ENCODE measurements at regions not wholly inside any gene's neighbourhood (a gene's known extent, or its start where the extent isn't known, plus 50 kb on each side); places are given as distances from the start of the nearest gene placed in this dataset.
"Not testable (repeated sequence)": the region's sequence is repeated elsewhere in the genome, so short reads cannot be mapped to it uniquely, and the experiment has no call there.

DNA sequence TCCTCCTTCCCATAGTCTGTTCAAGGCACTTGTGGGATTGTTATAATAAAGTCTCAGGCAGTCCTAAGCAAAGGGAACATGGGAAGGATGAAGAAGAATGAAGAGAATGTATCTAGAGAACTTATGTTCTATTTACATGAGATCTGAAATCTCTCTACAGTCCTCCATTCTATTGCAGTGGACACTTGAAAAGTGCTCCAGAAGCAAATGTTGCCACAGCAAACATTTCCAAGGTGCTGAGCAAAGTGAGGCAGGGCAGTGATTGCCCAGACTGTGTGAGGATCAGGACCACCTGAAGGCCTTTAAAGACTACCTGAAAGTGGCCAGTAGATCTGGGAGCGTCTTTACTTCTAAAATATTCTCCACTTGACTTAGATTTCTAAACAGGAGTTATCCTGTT is 203.5 kb downstream of the RBM46 start:
- H3K79me2 ChIP-seq (ENCODE audit: low read length): no peaks in the 10 kb centered on the region
- no peak overlapping the region for H3K27ac ChIP-seq (ENCODE audit: low read length)
- H3K4me3 ChIP-seq (ENCODE audit: low read length): no peak overlapping the region
- H2AFZ ChIP-seq (ENCODE audit: low read depth, low read length): no peak overlapping the region
- no peaks in the 10 kb centered on the region; the same call in 1 of the 2 replicates for H3K9me3 ChIP-seq (ENCODE audit: insufficient read depth, low read length)
- peaks cover 18% of the 10 kb centered on the region for H3K4me1 ChIP-seq (ENCODE audit: low read length)
- no peaks in the 10 kb centered on the region for H4K20me1 ChIP-seq (ENCODE audit: insufficient read depth, low read length)
- H3K27me3 ChIP-seq (ENCODE audit: low read depth, low read length): no peaks in the 10 kb centered on the region
- no peak for TF ChIP-seq EZH2phosphoT487 (IDR thresholded peaks at IDR 0.05; ENCODE audit: low read depth)
- TF ChIP-seq, protein P1, sequence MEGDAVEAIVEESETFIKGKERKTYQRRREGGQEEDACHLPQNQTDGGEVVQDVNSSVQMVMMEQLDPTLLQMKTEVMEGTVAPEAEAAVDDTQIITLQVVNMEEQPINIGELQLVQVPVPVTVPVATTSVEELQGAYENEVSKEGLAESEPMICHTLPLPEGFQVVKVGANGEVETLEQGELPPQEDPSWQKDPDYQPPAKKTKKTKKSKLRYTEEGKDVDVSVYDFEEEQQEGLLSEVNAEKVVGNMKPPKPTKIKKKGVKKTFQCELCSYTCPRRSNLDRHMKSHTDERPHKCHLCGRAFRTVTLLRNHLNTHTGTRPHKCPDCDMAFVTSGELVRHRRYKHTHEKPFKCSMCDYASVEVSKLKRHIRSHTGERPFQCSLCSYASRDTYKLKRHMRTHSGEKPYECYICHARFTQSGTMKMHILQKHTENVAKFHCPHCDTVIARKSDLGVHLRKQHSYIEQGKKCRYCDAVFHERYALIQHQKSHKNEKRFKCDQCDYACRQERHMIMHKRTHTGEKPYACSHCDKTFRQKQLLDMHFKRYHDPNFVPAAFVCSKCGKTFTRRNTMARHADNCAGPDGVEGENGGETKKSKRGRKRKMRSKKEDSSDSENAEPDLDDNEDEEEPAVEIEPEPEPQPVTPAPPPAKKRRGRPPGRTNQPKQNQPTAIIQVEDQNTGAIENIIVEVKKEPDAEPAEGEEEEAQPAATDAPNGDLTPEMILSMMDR (IDR thresholded peaks at IDR 0.05; ENCODE audit: low read depth, low read length): no peak
- peak overlapping the region; percentile 68 for H3K4me2 ChIP-seq (ENCODE audit: low read length)
- no peaks in the 10 kb centered on the region for H3K36me3 ChIP-seq (replicated peaks; ENCODE audit: low read depth, low read length)
- no peak overlapping the region for H3K9ac ChIP-seq (ENCODE audit: low read length)

DNA sequence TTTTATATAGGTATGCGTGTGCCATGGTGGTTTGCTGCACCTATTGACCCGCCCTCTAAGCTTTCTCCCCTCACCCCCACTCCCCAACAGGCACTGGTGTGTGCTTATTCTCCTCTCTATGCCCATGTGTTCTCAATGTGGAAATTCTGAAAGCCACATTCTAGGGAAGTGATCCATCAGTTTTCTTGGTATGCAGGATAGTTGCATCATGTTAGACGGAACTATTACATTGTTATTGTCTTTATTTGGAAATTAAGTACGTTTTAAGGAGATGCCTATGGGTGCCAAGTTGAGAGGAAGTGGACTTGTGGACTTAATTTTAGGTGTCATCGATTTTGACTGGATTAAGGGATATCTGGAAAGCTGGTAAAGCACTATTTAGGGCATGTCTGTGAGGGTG is 204.6 kb downstream of the RBM46 start:
- Histone ChIP-seq H3K36me3 (replicated peaks; ENCODE audit: low read depth, low read length) (no peaks in the 10 kb centered on the region), H3K4me3 (ENCODE audit: low read length) (no peak overlapping the region), H3K27ac (ENCODE audit: low read length) (no peak overlapping the region), H2AFZ (ENCODE audit: low read depth, low read length) (no peak overlapping the region), H3K4me2 (ENCODE audit: low read length) (no peak overlapping the region), H3K79me2 (ENCODE audit: low read length) (no peaks in the 10 kb centered on the region), H4K20me1 (ENCODE audit: insufficient read depth, low read length) (no peaks in the 10 kb centered on the region), H3K9ac (ENCODE audit: low read length) (no peak overlapping the region), H3K4me1 (ENCODE audit: low read length) (peaks cover 18% of the 10 kb centered on the region), H3K9me3 (ENCODE audit: insufficient read depth, low read length) (no peaks in the 10 kb centered on the region), H3K27me3 (ENCODE audit: low read depth, low read length) (no peaks in the 10 kb centered on the region)
- TF ChIP-seq EZH2phosphoT487 (IDR thresholded peaks at IDR 0.05; ENCODE audit: low read depth): no peak
- TF ChIP-seq, protein P1 (IDR thresholded peaks at IDR 0.05; ENCODE audit: low read depth, low read length): no peak

GRCh38 chr4:154988511-154988910 is 207.4 kb downstream of the RBM46 start:
- H3K9ac ChIP-seq (ENCODE audit: low read length): no peak overlapping the region
- no peaks in the 10 kb centered on the region for H3K79me2 ChIP-seq (ENCODE audit: low read length)
- no peak overlapping the region for H3K4me2 ChIP-seq (ENCODE audit: low read length)
- no peaks in the 10 kb centered on the region for H3K9me3 ChIP-seq (ENCODE audit: insufficient read depth, low read length)
- H3K27me3 ChIP-seq (ENCODE audit: low read depth, low read length): no peaks in the 10 kb centered on the region
- no peak overlapping the region for H3K27ac ChIP-seq (ENCODE audit: low read length)
- H4K20me1 ChIP-seq (ENCODE audit: insufficient read depth, low read length): no peaks in the 10 kb centered on the region
- no peak overlapping the region for H2AFZ ChIP-seq (ENCODE audit: low read depth, low read length)
- no peaks in the 10 kb centered on the region for H3K36me3 ChIP-seq (replicated peaks; ENCODE audit: low read depth, low read length)
- TF ChIP-seq, protein P1 (IDR thresholded peaks at IDR 0.05; ENCODE audit: low read depth, low read length): no peak
- TF ChIP-seq EZH2phosphoT487 (IDR thresholded peaks at IDR 0.05; ENCODE audit: low read depth): no peak
- peaks cover 14% of the 10 kb centered on the region for H3K4me1 ChIP-seq (ENCODE audit: low read length)
- H3K4me3 ChIP-seq (ENCODE audit: low read length): no peak overlapping the region

- H4K20me1 ChIP-seq (ENCODE audit: insufficient read depth, low read length): no peaks in the 10 kb centered on the region
- H3K27ac ChIP-seq (ENCODE audit: low read length): no peak overlapping the region
- no peak overlapping the region for H2AFZ ChIP-seq (ENCODE audit: low read depth, low read length)
- H3K9me3 ChIP-seq (ENCODE audit: insufficient read depth, low read length): no peaks in the 10 kb centered on the region
- H3K4me3 ChIP-seq (ENCODE audit: low read length): no peak overlapping the region
- H3K79me2 ChIP-seq (ENCODE audit: low read length): no peaks in the 10 kb centered on the region
- no peaks in the 10 kb centered on the region for H3K27me3 ChIP-seq (ENCODE audit: low read depth, low read length)
- peaks cover 4% of the 10 kb centered on the region for H3K4me1 ChIP-seq (ENCODE audit: low read length)
- H3K4me2 ChIP-seq (ENCODE audit: low read length): no peak overlapping the region
- no peak for TF ChIP-seq EZH2phosphoT487 (IDR thresholded peaks at IDR 0.05; ENCODE audit: low read depth)
- TF ChIP-seq, protein P1 (IDR thresholded peaks at IDR 0.05; ENCODE audit: low read depth, low read length): no peak
- H3K9ac ChIP-seq (ENCODE audit: low read length): no peak overlapping the region
- no peaks in the 10 kb centered on the region for H3K36me3 ChIP-seq (replicated peaks; ENCODE audit: low read depth, low read length)
Measured at GRCh38 chr4:154989511-154989910, 208.4 kb downstream of the RBM46 start.

DNA sequence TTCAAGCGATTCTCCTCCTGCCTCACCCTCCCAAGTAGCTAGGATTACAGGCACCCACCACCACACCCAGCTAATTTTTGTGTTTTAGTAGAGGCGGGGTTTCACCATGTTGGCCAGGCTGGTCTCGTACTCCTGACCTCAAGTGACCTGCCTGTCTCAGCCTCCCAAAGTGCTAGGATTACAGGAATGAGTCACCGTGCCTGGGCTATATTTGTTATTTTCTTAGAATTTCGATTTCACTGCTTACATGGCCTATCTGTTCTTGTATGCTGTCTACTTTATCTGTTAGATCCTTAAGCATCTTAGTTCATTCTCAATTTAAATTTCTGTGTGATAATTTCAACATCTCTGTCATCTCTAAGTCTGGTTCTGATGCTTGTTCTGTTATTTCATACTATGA is 210.6 kb upstream of the NPY2R start:
- H3K4me3 ChIP-seq (ENCODE audit: low read length); H3K36me3 ChIP-seq (replicated peaks; ENCODE audit: low read depth, low read length); H3K4me2 ChIP-seq (ENCODE audit: low read length); H3K9me3 ChIP-seq (ENCODE audit: insufficient read depth, low read length); H3K4me1 ChIP-seq (ENCODE audit: low read length); H3K27ac ChIP-seq (ENCODE audit: low read length); H3K27me3 ChIP-seq (ENCODE audit: low read depth, low read length); H3K79me2 ChIP-seq (ENCODE audit: low read length); H2AFZ ChIP-seq (ENCODE audit: low read depth, low read length); H3K9ac ChIP-seq (ENCODE audit: low read length); H4K20me1 ChIP-seq (ENCODE audit: insufficient read depth, low read length): not testable (repeated sequence)
